Choroid plexus epithelial cell (primary cell): ENCODE measurements at regions not wholly inside any gene's neighbourhood (a gene's known extent, or its start where the extent isn't known, plus 50 kb on each side); places are given as distances from the start of the nearest gene placed in this dataset.
"Not testable (repeated sequence)": the region's sequence is repeated elsewhere in the genome, so short reads cannot be mapped to it uniquely, and the experiment has no call there.

Experiments used
- DNase-seq: peaks from one replicate; pipeline ENCODE4 v3.0.0-alpha.2; 2010; ENCODE audit warnings: low read depth
- H3K4me3 ChIP-seq: 2 replicates; pipeline ENCODE4 v1.5.1; 2011; ENCODE audit warnings: low read depth, mild to moderate bottlenecking, control low read depth, low read length, moderate library complexity
- CTCF ChIP-seq: conservative IDR thresholded peaks from 2 replicates; pipeline ENCODE4 v1.5.1; 2011; ENCODE audit warnings: low read depth, mild to moderate bottlenecking, control low read depth, inconsistent platforms, low read length, moderate library complexity

GRCh38 chr6:139449611-139450000, 75.2 kb upstream of the CITED2 start:
- H3K4me3 ChIP-seq: no peak overlapping the region
- DNase-seq: peak; percentile 61
- TF ChIP-seq CTCF: no peak

GRCh38 chr6:139448998-139449610, 74.7 kb upstream of the CITED2 start:
- no peak for TF ChIP-seq CTCF
- DNase-seq: no peak
- H3K4me3 ChIP-seq: no peak overlapping the region

- no peak for TF ChIP-seq CTCF
- DNase-seq: no peak
- H3K4me3 ChIP-seq: no peak overlapping the region
Measured at GRCh38 chr6:139448051-139448649, 73.7 kb upstream of the CITED2 start.

GRCh38 chr6:139447656-139447975, 73.2 kb upstream of the CITED2 start:
- H3K4me3 ChIP-seq: no peak overlapping the region
- no peak for TF ChIP-seq CTCF
- no peak for DNase-seq

GRCh38 chr6:139446768-139447655, 72.6 kb upstream of the CITED2 start:
- no peak for DNase-seq
- H3K4me3 ChIP-seq: no peak overlapping the region
- no peak for TF ChIP-seq CTCF

- no peak overlapping the region for H3K4me3 ChIP-seq
- TF ChIP-seq CTCF: no peak
- DNase-seq: no peak
Measured at GRCh38 chr6:139446138-139446715, 71.8 kb upstream of the CITED2 start.

GRCh38 chr6:139444273-139444787, 69.9 kb upstream of the CITED2 start:
- not testable (repeated sequence) for DNase-seq, H3K4me3 ChIP-seq
